HepG2 (cell line): ENCODE measurements at regions not wholly inside any gene's neighbourhood (a gene's known extent, or its start where the extent isn't known, plus 50 kb on each side); places are given as distances from the start of the nearest gene placed in this dataset.

Experiments
- ESRRA ChIP-seq: sonication (generic); formaldehyde crosslinking; IDR thresholded peaks from 2 replicates; pipeline ENCODE4 v1.5.1; 2020; ENCODE audit warnings: mild to moderate bottlenecking, low read depth, missing genetic modification reagents
- KMT2B ChIP-seq: IDR thresholded peaks from 2 replicates; pipeline ENCODE4 v1.6.1; 2016; ENCODE audit warnings: missing genetic modification reagents, missing compliant biosample characterization
- MIER3 ChIP-seq: IDR thresholded peaks from 2 replicates; pipeline ENCODE4 v1.6.1; 2016; ENCODE audit warnings: missing compliant biosample characterization, borderline replicate concordance
- MYNN ChIP-seq: sonication (generic); formaldehyde crosslinking; IDR thresholded peaks from 2 replicates; pipeline ENCODE4 v1.4.0; 2020; ENCODE audit warnings: mild to moderate bottlenecking, low read depth, missing genetic modification reagents
- SIN3A ChIP-seq: IDR thresholded peaks from 2 replicates; pipeline ENCODE4 v1.6.1; 2011; ENCODE audit warnings: low read depth, mild to moderate bottlenecking, control low read depth, low read length, borderline replicate concordance
- U2AF1 ChIP-seq: fragments of 200-400 bp; formaldehyde crosslinking; optimal IDR thresholded peaks from 2 replicates; pipeline ENCODE3; 2017; ENCODE audit warnings: mild to moderate bottlenecking, low read depth, low read length
- ZNF547 ChIP-seq: sonication (generic); formaldehyde crosslinking; IDR thresholded peaks from 2 replicates; pipeline ENCODE4 v1.5.1; 2020; ENCODE audit warnings: mild to moderate bottlenecking, missing genetic modification reagents
- ZNF674 ChIP-seq: sonication (generic); formaldehyde crosslinking; IDR thresholded peaks from 2 replicates; pipeline ENCODE4 v1.5.0; 2020; ENCODE audit warnings: low read depth, mild to moderate bottlenecking, missing genetic modification reagents
- TF ChIP-seq, protein P1 (sequence below): conservative IDR thresholded peaks from 2 replicates; pipeline ENCODE4 v1.6.1; 2018; ENCODE audit warnings: missing genetic modification reagents
- TF ChIP-seq, protein P2 (sequence below): sonication (generic); formaldehyde crosslinking; IDR thresholded peaks from 2 replicates; pipeline ENCODE4 v1.4.0; 2020; ENCODE audit warnings: mild to moderate bottlenecking, missing genetic modification reagents
- TF ChIP-seq, protein P3 (sequence below): sonication (generic); formaldehyde crosslinking; IDR thresholded peaks from 2 replicates; pipeline ENCODE4 v1.4.0; 2020; ENCODE audit warnings: mild to moderate bottlenecking, low read depth, missing genetic modification reagents
- TF ChIP-seq, protein P4 (sequence below): sonication (generic); formaldehyde crosslinking; IDR thresholded peaks from 2 replicates; pipeline ENCODE4 v1.5.0; 2020; ENCODE audit warnings: mild to moderate bottlenecking, missing genetic modification reagents

DNA sequence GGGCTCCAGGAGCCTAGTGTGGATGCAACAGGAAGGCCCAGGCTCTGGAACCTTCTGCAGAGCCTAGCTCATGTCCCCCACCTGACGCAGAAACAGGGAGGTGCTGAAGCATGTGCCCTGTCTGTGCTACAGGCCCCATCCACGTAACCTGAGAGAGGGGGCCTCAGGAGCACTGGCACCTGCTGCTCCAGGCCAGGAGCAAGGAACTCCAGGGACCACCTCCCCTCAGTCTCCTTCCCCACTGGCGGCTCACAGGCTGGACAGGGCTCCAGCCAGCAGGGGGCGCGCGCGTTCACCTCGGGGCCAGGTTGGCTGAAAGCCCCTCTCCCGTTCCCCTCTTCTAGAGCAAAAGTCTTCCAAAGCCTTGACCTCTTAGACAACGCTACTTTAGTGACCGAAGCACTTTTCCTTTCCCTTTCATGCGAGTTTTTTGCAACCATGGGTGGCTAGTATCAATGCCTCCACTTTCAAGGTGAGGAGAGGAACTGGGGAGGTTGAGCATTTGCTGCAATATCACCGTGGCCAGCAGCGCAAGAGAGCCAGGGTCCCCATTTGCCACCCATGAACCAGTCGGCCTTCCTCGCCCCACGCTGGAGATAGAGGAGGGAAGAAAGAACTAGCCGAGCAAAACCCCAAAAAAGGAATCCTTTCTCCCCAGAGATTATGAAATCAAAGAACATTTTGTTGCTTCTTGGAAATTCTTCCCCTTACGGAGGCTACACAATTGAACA, 52.4 kb upstream of the GPR157 start (continued):
- TF ChIP-seq, protein P1, sequence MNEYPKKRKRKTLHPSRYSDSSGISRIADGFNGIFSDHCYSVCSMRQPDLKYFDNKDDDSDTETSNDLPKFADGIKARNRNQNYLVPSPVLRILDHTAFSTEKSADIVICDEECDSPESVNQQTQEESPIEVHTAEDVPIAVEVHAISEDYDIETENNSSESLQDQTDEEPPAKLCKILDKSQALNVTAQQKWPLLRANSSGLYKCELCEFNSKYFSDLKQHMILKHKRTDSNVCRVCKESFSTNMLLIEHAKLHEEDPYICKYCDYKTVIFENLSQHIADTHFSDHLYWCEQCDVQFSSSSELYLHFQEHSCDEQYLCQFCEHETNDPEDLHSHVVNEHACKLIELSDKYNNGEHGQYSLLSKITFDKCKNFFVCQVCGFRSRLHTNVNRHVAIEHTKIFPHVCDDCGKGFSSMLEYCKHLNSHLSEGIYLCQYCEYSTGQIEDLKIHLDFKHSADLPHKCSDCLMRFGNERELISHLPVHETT, result 0 out of 2 replicates have a peak, but pooled peaks have one; percentile 3
- no peak for TF ChIP-seq U2AF1
- peak; percentile 65; the same call in 1 of the 2 replicates for TF ChIP-seq SIN3A
- peak; percentile 28; the same call in 1 of the 2 replicates for TF ChIP-seq KMT2B (CRISPR knock-in tag)
- TF ChIP-seq, protein P2, sequence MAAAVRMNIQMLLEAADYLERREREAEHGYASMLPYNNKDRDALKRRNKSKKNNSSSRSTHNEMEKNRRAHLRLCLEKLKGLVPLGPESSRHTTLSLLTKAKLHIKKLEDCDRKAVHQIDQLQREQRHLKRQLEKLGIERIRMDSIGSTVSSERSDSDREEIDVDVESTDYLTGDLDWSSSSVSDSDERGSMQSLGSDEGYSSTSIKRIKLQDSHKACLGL, result no peak
- peak; percentile 30; the same call in 1 of the 2 replicates for TF ChIP-seq MIER3 (CRISPR knock-in tag)
- no peak for TF ChIP-seq ESRRA
- TF ChIP-seq, protein P3, sequence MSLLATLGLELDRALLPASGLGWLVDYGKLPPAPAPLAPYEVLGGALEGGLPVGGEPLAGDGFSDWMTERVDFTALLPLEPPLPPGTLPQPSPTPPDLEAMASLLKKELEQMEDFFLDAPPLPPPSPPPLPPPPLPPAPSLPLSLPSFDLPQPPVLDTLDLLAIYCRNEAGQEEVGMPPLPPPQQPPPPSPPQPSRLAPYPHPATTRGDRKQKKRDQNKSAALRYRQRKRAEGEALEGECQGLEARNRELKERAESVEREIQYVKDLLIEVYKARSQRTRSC, result no peak
- no peak for TF ChIP-seq ZNF674
- TF ChIP-seq, protein P4, sequence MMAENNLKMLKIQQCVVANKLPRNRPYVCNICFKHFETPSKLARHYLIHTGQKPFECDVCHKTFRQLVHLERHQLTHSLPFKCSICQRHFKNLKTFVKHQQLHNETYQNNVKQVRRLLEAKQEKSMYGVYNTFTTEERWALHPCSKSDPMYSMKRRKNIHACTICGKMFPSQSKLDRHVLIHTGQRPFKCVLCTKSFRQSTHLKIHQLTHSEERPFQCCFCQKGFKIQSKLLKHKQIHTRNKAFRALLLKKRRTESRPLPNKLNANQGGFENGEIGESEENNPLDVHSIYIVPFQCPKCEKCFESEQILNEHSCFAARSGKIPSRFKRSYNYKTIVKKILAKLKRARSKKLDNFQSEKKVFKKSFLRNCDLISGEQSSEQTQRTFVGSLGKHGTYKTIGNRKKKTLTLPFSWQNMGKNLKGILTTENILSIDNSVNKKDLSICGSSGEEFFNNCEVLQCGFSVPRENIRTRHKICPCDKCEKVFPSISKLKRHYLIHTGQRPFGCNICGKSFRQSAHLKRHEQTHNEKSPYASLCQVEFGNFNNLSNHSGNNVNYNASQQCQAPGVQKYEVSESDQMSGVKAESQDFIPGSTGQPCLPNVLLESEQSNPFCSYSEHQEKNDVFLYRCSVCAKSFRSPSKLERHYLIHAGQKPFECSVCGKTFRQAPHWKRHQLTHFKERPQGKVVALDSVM, result peak; percentile 7; the same call in 1 of the 2 replicates
- TF ChIP-seq MYNN (CRISPR knock-in tag), result peak; percentile 77
- peak; percentile 57; the same call in 1 of the 2 replicates for TF ChIP-seq ZNF547 (CRISPR knock-in tag)
